ENCODE measurements at regions not wholly inside any gene's neighbourhood (a gene's known extent, or its start where the extent isn't known, plus 50 kb on each side); places are given as distances from the start of the nearest gene placed in this dataset.

GRCh38 chr11:129590030-129590752 lies 214.5 kb downstream of the BARX2 start:
- no peak for DNase-seq
- Histone ChIP-seq H2BK120ac (ENCODE audit: low read depth, low read length, poor library complexity, severe bottlenecking) (no peak overlapping the region), H2BK15ac (ENCODE audit: low read depth, low read length) (no peak overlapping the region), H3K14ac (ENCODE audit: insufficient read depth, low read length) (no peak overlapping the region; the same call in 1 of the 2 replicates), H3K9me3 (ENCODE audit: control insufficient read depth, low read depth, low read length) (no peaks in the 10 kb centered on the region), H4K5ac (ENCODE audit: insufficient read length, low read depth, low read length) (no peak overlapping the region), H2BK12ac (ENCODE audit: insufficient read length, low read depth, low read length) (no peak overlapping the region), H3T11ph (ENCODE audit: low read length) (no peak overlapping the region), H4K20me1 (ENCODE audit: control insufficient read depth, insufficient read depth, insufficient read length) (no peaks in the 10 kb centered on the region), H3K79me2 (ENCODE audit: insufficient read depth, low read length) (no peaks in the 10 kb centered on the region), H3K4me1 (ENCODE audit: insufficient read depth, low read length) (peaks cover 5% of the 10 kb centered on the region; the same call in 1 of the 2 replicates), H3K27me3 (ENCODE audit: insufficient read depth, low read length) (no peaks in the 10 kb centered on the region), H3K9ac (ENCODE audit: extremely low read depth, insufficient read length, low read length) (no peak overlapping the region), H2AFZ (ENCODE audit: low read length) (no peak overlapping the region), H3K4ac (ENCODE audit: low read depth, low read length) (no peak overlapping the region), H3K23me2 (ENCODE audit: insufficient read length, low read depth, low read length, poor library complexity, severe bottlenecking) (no peaks in the 10 kb centered on the region), H4K8ac (replicated peaks; ENCODE audit: insufficient read length, low read depth, low read length) (no peak overlapping the region), H3K4me2 (ENCODE audit: insufficient read depth, insufficient read length, low read length) (no peak overlapping the region), H3K18ac (ENCODE audit: insufficient read length, low read depth, low read length) (peak overlapping the region; percentile 32), H2BK5ac (ENCODE audit: insufficient read length, low read length) (no peak overlapping the region), H2AK5ac (ENCODE audit: insufficient read length, low read length) (no peak overlapping the region), H3K23ac (ENCODE audit: insufficient read length, low read depth, low read length) (no peak overlapping the region), H3K79me1 (ENCODE audit: insufficient read depth, low read depth, low read length, poor library complexity, severe bottlenecking) (no peaks in the 10 kb centered on the region), H3K56ac (ENCODE audit: insufficient read length, low read depth, low read length) (no peak overlapping the region), H2BK20ac (ENCODE audit: low read depth, low read length, poor library complexity, severe bottlenecking) (no peak overlapping the region), H3K27ac (ENCODE audit: insufficient read length, low read depth, low read length) (no peak overlapping the region), H4K91ac (ENCODE audit: insufficient read length, low read depth, low read length) (no peak overlapping the region)
- no peak for TF ChIP-seq CTCF (conservative IDR thresholded peaks at IDR 0.05)
- peaks cover 9% of the 10 kb centered on the region for H3K27me3 Mint-ChIP-seq (ENCODE audit: low read depth)
- no peak overlapping the region for H3K4me3 Mint-ChIP-seq
- H3K4me1 Mint-ChIP-seq: peaks cover 0 to 8% of the 10 kb centered on the region in 2 experiments; a peak in 3 of 4 replicates
- no peak overlapping the region for H3K27ac Mint-ChIP-seq
- no peaks in the 10 kb centered on the region for H3K9me3 Mint-ChIP-seq
- H3K36me3 Mint-ChIP-seq (ENCODE audit: insufficient read depth in 1 of 3, low read depth in 3 of 3): peaks cover 0 to 3% (median 0%) of the 10 kb centered on the region in 3 experiments; a peak in 2 of 7 replicates
- no CpG with 5 or more reads among the region's 10 CpGs for WGBS (ENCODE audit: extremely low coverage, insufficient read length, low lambda C conversion rate)
